Upper lobe of left lung (tissue), 6 donors: ENCODE measurements at regions not wholly inside any gene's neighbourhood (a gene's known extent, or its start where the extent isn't known, plus 50 kb on each side); places are given as distances from the start of the nearest gene placed in this dataset.

Source experiments
- ATAC-seq, 2 donors: fragments of 200-7000 bp; cut with Tn5 transposase; one replicate each; pipeline ENCODE4 v1.9.1; 2022; ENCODE audit warnings: mild to moderate bottlenecking in 2 of 2, moderate library complexity in 2 of 2; ENCODE audit not compliant: low FRiP score in 2 of 2
- DNase-seq, 2 donors: peaks; one replicate each; pipeline ENCODE4 v3.0.0-alpha.2; 2019 to 2020
- H3K27ac ChIP-seq, 4 donors: fragments of 200-600 bp; sonication (generic); one replicate each; pipeline ENCODE4 v1.5.1; 2016 to 2019
- H3K27me3 ChIP-seq, 4 donors: fragments of 200-600 bp; sonication (generic); one replicate each; pipeline ENCODE4 v1.5.1; 2017 to 2019
- H3K36me3 ChIP-seq, 4 donors: fragments of 200-600 bp; sonication (generic); one replicate each; pipeline ENCODE4 v1.5.1; 2016 to 2019
- H3K4me1 ChIP-seq, 4 donors: fragments of 200-600 bp; sonication (generic); one replicate each; pipeline ENCODE4 v1.5.1; 2018 to 2019
- H3K4me3 ChIP-seq, 4 donors: fragments of 200-600 bp; sonication (generic); one replicate each; pipeline ENCODE4 v1.5.1; 2017 to 2019; ENCODE audit warnings: mild to moderate bottlenecking in 2 of 4, moderate library complexity in 1 of 4
- H3K9me3 ChIP-seq, 4 donors: fragments of 200-600 bp; sonication (generic); one replicate each; pipeline ENCODE4 v1.5.1; 2018 to 2019
- CTCF ChIP-seq, 6 experiments: fragments of 450-650 bp in 4 of 6; fragments of 200-600 bp in 2 of 6; sonication (generic) in 2 of 6; IDR thresholded peaks; one replicate each; pipeline ENCODE4 v1.5.1; 2016 to 2019; ENCODE audit warnings: antibody characterized with exemption in 6 of 6
- EP300 ChIP-seq, 4 donors: sonication (generic); formaldehyde crosslinking; IDR thresholded peaks; one replicate each; pipeline ENCODE4 v1.5.1; 2017; ENCODE audit warnings: antibody characterized with exemption in 4 of 4, control low read depth in 2 of 4
- POLR2A ChIP-seq, 4 donors: fragments of 450-650 bp; IDR thresholded peaks; one replicate each; pipeline ENCODE4 v1.5.1; 2016 to 2017; ENCODE audit warnings: antibody characterized with exemption in 4 of 4, mild to moderate bottlenecking in 2 of 4
- POLR2AphosphoS5 ChIP-seq, 2 donors: sonication (generic); formaldehyde crosslinking; IDR thresholded peaks; one replicate each; pipeline ENCODE4 v1.5.1; 2017; ENCODE audit warnings: antibody characterized with exemption in 2 of 2
- WGBS, 2 donors: methylation state at CpG; one replicate each; pipeline ENCODE4 v1.1.5; 2017 to 2018; 5-methylcytosine and 5-hydroxymethylcytosine counted together
- donor health status: DM: no; HTN: no; CAD: no; lungs with moderate emphysema.
- donor health status: DM: no; HTN: yes; CAD: no; lungs with severe emphysema.

- Histone ChIP-seq H3K36me3 (peaks cover 7 to 63% (median 27%) of the 10 kb centered on the region in 4 donors), H3K4me1 (peaks cover 6 to 20% (median 11%) of the 10 kb centered on the region in 4 donors), H3K4me3 (no peak overlapping the region), H3K27ac (peak overlapping the region in 1 of 4 donors; percentile 34), H3K27me3 (no peaks in the 10 kb centered on the region), H3K9me3 (no peaks in the 10 kb centered on the region)
- no peak for TF ChIP-seq EP300 (IDR thresholded peaks at IDR 0.05)
- no peak for TF ChIP-seq POLR2AphosphoS5 (IDR thresholded peaks at IDR 0.05)
- ATAC-seq, result peak in 1 of 2 donors; percentile 60
- WGBS, 2 donors, result 66 to 68% methylated on average over 9 to 17 of the region's 17 CpGs
- peak in 1 of 2 donors; percentile 70 for DNase-seq
These were observed 76.7 kb downstream of the NCOR2 start for GRCh38 chr12:124490584-124491305.

- Histone ChIP-seq H3K27ac (no peak overlapping the region), H3K4me1 (peaks cover 6 to 20% (median 11%) of the 10 kb centered on the region in 4 donors), H3K27me3 (no peaks in the 10 kb centered on the region), H3K4me3 (no peak overlapping the region), H3K9me3 (no peaks in the 10 kb centered on the region), H3K36me3 (peaks cover 7 to 66% (median 33%) of the 10 kb centered on the region in 4 donors)
- TF ChIP-seq POLR2AphosphoS5 (IDR thresholded peaks at IDR 0.05), result no peak
- no peak for TF ChIP-seq POLR2A (IDR thresholded peaks at IDR 0.05)
- no peak for TF ChIP-seq CTCF (IDR thresholded peaks at IDR 0.05)
- no peak for TF ChIP-seq EP300 (IDR thresholded peaks at IDR 0.05)
- ATAC-seq (no peak), DNase-seq (no peak)
- WGBS, 2 donors, result 90 to 94% methylated on average over 9 of the region's 9 CpGs
These were observed 77.4 kb downstream of the NCOR2 start for GRCh38 chr12:124489915-124490583.

- Histone ChIP-seq H3K9me3 (no peaks in the 10 kb centered on the region), H3K4me3 (no peak overlapping the region), H3K27ac (no peak overlapping the region), H3K36me3 (peaks cover 5 to 66% (median 30%) of the 10 kb centered on the region in 4 donors), H3K4me1 (peaks cover 6 to 21% (median 11%) of the 10 kb centered on the region in 4 donors), H3K27me3 (no peaks in the 10 kb centered on the region)
- TF ChIP-seq CTCF (IDR thresholded peaks at IDR 0.05) (no peak), EP300 (IDR thresholded peaks at IDR 0.05) (no peak), POLR2A (IDR thresholded peaks at IDR 0.05) (no peak), POLR2AphosphoS5 (IDR thresholded peaks at IDR 0.05) (no peak)
- DNase-seq (no peak), ATAC-seq (no peak)
- WGBS, 2 donors, result 74% methylated on average over 6 of the region's 6 CpGs
These were observed 78.2 kb downstream of the NCOR2 start for GRCh38 chr12:124489220-124489619.

GRCh38 chr12:124488520-124488919 lies 78.9 kb downstream of the NCOR2 start:
- WGBS, 2 donors, result 89% methylated on average over 8 to 10 of the region's 10 CpGs
- ATAC-seq, result no peak

More at GRCh38 chr12:124488520-124488919, 78.9 kb downstream of the NCOR2 start:
- no peak overlapping the region for H3K4me3 ChIP-seq
- no peaks in the 10 kb centered on the region for H3K27me3 ChIP-seq
- H3K36me3 ChIP-seq, result peaks cover 4 to 66% (median 36%) of the 10 kb centered on the region in 4 donors
- H3K9me3 ChIP-seq, result no peaks in the 10 kb centered on the region
- peaks cover 6 to 23% (median 11%) of the 10 kb centered on the region in 4 donors for H3K4me1 ChIP-seq
- no peak for TF ChIP-seq EP300 (IDR thresholded peaks at IDR 0.05)
- no peak for TF ChIP-seq POLR2AphosphoS5 (IDR thresholded peaks at IDR 0.05)
- no peak for TF ChIP-seq POLR2A (IDR thresholded peaks at IDR 0.05)
- TF ChIP-seq CTCF (IDR thresholded peaks at IDR 0.05), result no peak
- DNase-seq, result no peak
- peak overlapping the region in 1 of 4 donors; percentile 6 for H3K27ac ChIP-seq
